ENCODE measurements at regions not wholly inside any gene's neighbourhood (a gene's known extent, or its start where the extent isn't known, plus 50 kb on each side); places are given as distances from the start of the nearest gene placed in this dataset.

GRCh38 chr3:36318621-36319200 lies 61.6 kb upstream of the STAC start:
- no peak overlapping the region for H3K4me3 ChIP-seq (ENCODE audit: severe bottlenecking)
- H3K36me3 ChIP-seq (ENCODE audit: low read depth) = no peaks in the 10 kb centered on the region
- no peak overlapping the region for H3K27ac ChIP-seq (ENCODE audit: poor library complexity, severe bottlenecking)
- no peak for DNase-seq (ENCODE audit: low spot score)
- no peaks in the 10 kb centered on the region for H3K4me1 ChIP-seq (ENCODE audit: insufficient read depth, poor library complexity, severe bottlenecking)
- ATAC-seq (ENCODE audit: low read depth) = no peak
- TF ChIP-seq CTCF (IDR thresholded peaks at IDR 0.05; ENCODE audit: poor library complexity, severe bottlenecking) = no peak
- no peaks in the 10 kb centered on the region for H3K27me3 ChIP-seq (ENCODE audit: insufficient read depth, poor library complexity, severe bottlenecking)
- H3K9me3 ChIP-seq (ENCODE audit: severe bottlenecking) = peaks cover 1% of the 10 kb centered on the region

DNA sequence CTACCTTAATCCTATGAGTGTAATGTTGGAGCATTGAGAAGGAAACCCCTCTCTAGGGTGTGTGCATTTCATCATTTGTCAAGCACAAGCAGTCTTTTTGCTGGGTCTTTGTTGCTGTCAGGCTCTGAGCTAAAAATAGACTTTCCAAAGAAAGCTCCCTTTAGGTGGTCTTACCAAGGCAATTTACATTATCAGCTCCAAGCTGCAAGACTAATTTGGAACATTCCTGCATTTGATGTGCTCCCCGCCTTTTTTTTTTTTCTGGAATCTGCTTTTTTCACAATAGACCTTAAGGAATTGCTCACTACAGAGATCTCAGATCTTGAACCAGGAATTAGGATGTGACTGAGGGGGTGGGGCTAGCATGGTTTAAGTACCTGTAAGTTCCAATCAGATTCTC lies 60.6 kb upstream of the STAC start:
- peaks cover 1% of the 10 kb centered on the region for H3K9me3 ChIP-seq (ENCODE audit: severe bottlenecking)
- no peaks in the 10 kb centered on the region for H3K36me3 ChIP-seq (ENCODE audit: low read depth)
- H3K27me3 ChIP-seq (ENCODE audit: insufficient read depth, poor library complexity, severe bottlenecking) = no peaks in the 10 kb centered on the region
- ATAC-seq (ENCODE audit: low read depth) (no peak), DNase-seq (ENCODE audit: low spot score) (no peak)
- no peak overlapping the region for H3K27ac ChIP-seq (ENCODE audit: poor library complexity, severe bottlenecking)
- no peaks in the 10 kb centered on the region for H3K4me1 ChIP-seq (ENCODE audit: insufficient read depth, poor library complexity, severe bottlenecking)
- no peak for TF ChIP-seq CTCF (IDR thresholded peaks at IDR 0.05; ENCODE audit: poor library complexity, severe bottlenecking)
- no peak overlapping the region for H3K4me3 ChIP-seq (ENCODE audit: severe bottlenecking)
